CD4-positive, alpha-beta T cell treated with Interleukin-10 for 1 hour (primary cell): ENCODE measurements at regions not wholly inside any gene's neighbourhood (a gene's known extent, or its start where the extent isn't known, plus 50 kb on each side); places are given as distances from the start of the nearest gene placed in this dataset.

Source experiments
- DNase-seq: peaks from one replicate; pipeline ENCODE4 v3.0.0-alpha.2; 2020

GRCh38 chr11:69380921-69381581 is 87.1 kb downstream of the MYEOV start:
- DNase-seq = no peak

- DNase-seq = no peak
Measured at GRCh38 chr11:69381681-69382130, 87.8 kb downstream of the MYEOV start.

- DNase-seq = peak; percentile 30
Measured at GRCh38 chr11:69382131-69383128, 88.5 kb downstream of the MYEOV start.

GRCh38 chr11:69383372-69384250 is 89.7 kb downstream of the MYEOV start:
- DNase-seq = no peak

GRCh38 chr11:69384251-69385143 is 90.5 kb downstream of the MYEOV start:
- DNase-seq = no peak

- DNase-seq = no peak
Measured at GRCh38 chr11:69385144-69385820, 91.3 kb downstream of the MYEOV start.

GRCh38 chr11:69385832-69386427 is 92.0 kb downstream of the MYEOV start:
- DNase-seq = no peak

GRCh38 chr11:69386594-69387408 is 92.8 kb downstream of the MYEOV start:
- DNase-seq = no peak

GRCh38 chr11:69387409-69387885 is 93.5 kb downstream of the MYEOV start:
- DNase-seq = no peak

GRCh38 chr11:69388210-69388609 is 93.3 kb upstream of the LINC01488 start:
- DNase-seq = no peak

- no peak for DNase-seq
Measured at GRCh38 chr11:69388661-69389060, 92.8 kb upstream of the LINC01488 start.

- DNase-seq = no peak
Measured at GRCh38 chr11:69390561-69390960, 90.9 kb upstream of the LINC01488 start.

GRCh38 chr11:69391192-69392103 is 90.0 kb upstream of the LINC01488 start:
- DNase-seq = no peak

- DNase-seq = no peak
Measured at GRCh38 chr11:69392104-69392653, 89.3 kb upstream of the LINC01488 start.

- no peak for DNase-seq
Measured at GRCh38 chr11:69393178-69393832, 88.2 kb upstream of the LINC01488 start.

GRCh38 chr11:69393865-69394233 is 87.6 kb upstream of the LINC01488 start:
- no peak for DNase-seq

GRCh38 chr11:69394234-69394868 is 87.1 kb upstream of the LINC01488 start:
- DNase-seq = no peak
